ENCODE measurements at regions not wholly inside any gene's neighbourhood (a gene's known extent, or its start where the extent isn't known, plus 50 kb on each side); places are given as distances from the start of the nearest gene placed in this dataset.

GRCh38 chr11:110972106-110972505 lies 259.9 kb upstream of the ARHGAP20 start:
- WGBS, 5 donors: 73 to 90% (median 81%) methylated on average over 1 of the region's 1 CpG
- TF ChIP-seq CTCF (IDR thresholded peaks at IDR 0.05 in 8 of 11, conservative IDR thresholded peaks at IDR 0.05 in 3 of 11) (no peak), POLR2A (IDR thresholded peaks at IDR 0.05) (no peak), POLR2AphosphoS5 (IDR thresholded peaks at IDR 0.05) (no peak)

GRCh38 chr11:110971140-110971539 lies 258.9 kb upstream of the ARHGAP20 start:
- 42 to 78% (median 50%) methylated on average over 1 of the region's 1 CpG for whole genome bisulfite sequencing, 5 donors
- Histone ChIP-seq H3K4me3 (no peak overlapping the region), H3K9me3 (no peaks in the 10 kb centered on the region), H3K27ac (no peak overlapping the region), H3K4me1 (peaks cover 0 to 7% (median 0%) of the 10 kb centered on the region in 6 donors), H3K36me3 (no peaks in the 10 kb centered on the region), H3K27me3 (replicated peaks in 1 of 7) (no peaks in the 10 kb centered on the region)
- TF ChIP-seq POLR2AphosphoS5 (IDR thresholded peaks at IDR 0.05): no peak
- TF ChIP-seq CTCF (IDR thresholded peaks at IDR 0.05 in 8 of 11, conservative IDR thresholded peaks at IDR 0.05 in 3 of 11): no peak
- no peak for TF ChIP-seq POLR2A (IDR thresholded peaks at IDR 0.05)
- intact Hi-C loops (cut with DNase I; ENCODE audit: low total_unique reads): no loop called here
- no peak for DNase-seq

More at GRCh38 chr11:110972106-110972505, 259.9 kb upstream of the ARHGAP20 start:
- Histone ChIP-seq H3K9me3 (no peaks in the 10 kb centered on the region), H3K27ac (no peak overlapping the region), H3K4me1 (peaks cover 0 to 7% (median 0%) of the 10 kb centered on the region in 6 donors), H3K4me3 (no peak overlapping the region), H3K27me3 (replicated peaks in 1 of 7) (no peaks in the 10 kb centered on the region), H3K36me3 (no peaks in the 10 kb centered on the region)
- DNase-seq: no peak
- intact Hi-C loops (cut with DNase I; ENCODE audit: low total_unique reads): no loop called here

GRCh38 chr11:110968348-110969062 lies 256.3 kb upstream of the ARHGAP20 start:
- H3K4me1 ChIP-seq: peaks cover 0 to 7% (median 0%) of the 10 kb centered on the region in 6 donors
- H3K27me3 ChIP-seq (replicated peaks in 1 of 7): no peaks in the 10 kb centered on the region
- 60 to 81% (median 68%) methylated on average over 4 of the region's 4 CpGs for WGBS, 5 donors
- no peaks in the 10 kb centered on the region for H3K36me3 ChIP-seq
- no peak for DNase-seq
- no peak for TF ChIP-seq POLR2A (IDR thresholded peaks at IDR 0.05)
- no peak for TF ChIP-seq POLR2AphosphoS5 (IDR thresholded peaks at IDR 0.05)
- TF ChIP-seq CTCF (IDR thresholded peaks at IDR 0.05 in 8 of 11, conservative IDR thresholded peaks at IDR 0.05 in 3 of 11): no peak
- intact Hi-C loops (cut with DNase I; ENCODE audit: low total_unique reads): no loop called here
- H3K9me3 ChIP-seq: no peaks in the 10 kb centered on the region
- no peak overlapping the region for H3K27ac ChIP-seq
- H3K4me3 ChIP-seq: no peak overlapping the region

- no peaks in the 10 kb centered on the region for H3K36me3 ChIP-seq
- TF ChIP-seq CTCF (IDR thresholded peaks at IDR 0.05 in 8 of 11, conservative IDR thresholded peaks at IDR 0.05 in 3 of 11) (no peak), POLR2A (IDR thresholded peaks at IDR 0.05) (no peak), POLR2AphosphoS5 (IDR thresholded peaks at IDR 0.05) (no peak)
- 64 to 89% (median 79%) methylated on average over 1 of the region's 1 CpG for WGBS, 5 donors
- no peak overlapping the region for H3K4me3 ChIP-seq
- peaks cover 0 to 7% (median 0%) of the 10 kb centered on the region in 6 donors for H3K4me1 ChIP-seq
- no peak overlapping the region for H3K27ac ChIP-seq
- intact Hi-C loops (cut with DNase I; ENCODE audit: low total_unique reads): no loop called here
- no peak for DNase-seq
- no peaks in the 10 kb centered on the region for H3K27me3 ChIP-seq (replicated peaks in 1 of 7)
- H3K9me3 ChIP-seq: no peaks in the 10 kb centered on the region
Observed at GRCh38 chr11:110966131-110966530, 253.9 kb upstream of the ARHGAP20 start.

Measured in spleen (tissue), 11 donors.